Mucosa of gallbladder (tissue), 1 donor: ENCODE measurements at regions not wholly inside any gene's neighbourhood (a gene's known extent, or its start where the extent isn't known, plus 50 kb on each side); places are given as distances from the start of the nearest gene placed in this dataset.
A peak's percentile ranks its signal among the peaks of the same experiment; 100 is the strongest.
"Not testable (repeated sequence)": the region's sequence is repeated elsewhere in the genome, so short reads cannot be mapped to it uniquely, and the experiment has no call there.

Source experiments
- DNase-seq: peaks from one replicate; pipeline ENCODE4 v3.0.0-alpha.2; 2020; ENCODE audit warnings: low spot score
- donor health status: DM: no; HTN: no; CAD: no.

DNA sequence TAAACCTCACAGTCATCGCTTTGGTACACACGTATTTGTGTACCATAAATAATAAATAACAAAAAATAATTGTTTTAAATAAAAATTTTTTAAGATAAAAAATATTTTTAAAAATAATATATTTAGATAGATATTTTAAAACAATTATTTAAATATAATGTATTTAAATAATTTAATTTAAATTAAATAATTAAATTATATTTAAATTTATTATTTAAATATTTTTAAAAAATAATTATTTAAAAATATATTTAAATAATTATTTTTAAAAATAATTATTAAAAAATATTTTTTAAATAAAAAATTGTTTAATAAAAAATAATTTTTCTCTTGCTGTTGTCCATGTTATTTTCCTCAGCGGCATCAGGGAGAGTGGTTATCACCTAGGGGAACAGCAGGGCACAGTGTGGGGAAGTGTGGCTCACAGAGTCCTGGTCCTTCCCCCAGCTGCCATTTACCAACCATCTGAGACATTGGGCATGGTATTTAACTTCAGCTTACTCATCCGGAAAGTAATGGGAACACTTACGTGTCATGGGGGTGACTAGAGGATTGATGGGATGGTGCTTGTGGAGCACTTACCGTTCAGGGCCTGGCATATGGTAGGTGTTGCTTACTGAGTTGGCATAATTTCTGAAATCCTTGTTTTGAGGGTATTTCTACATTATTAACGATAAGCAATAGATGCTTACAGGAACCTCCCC lies 92.9 kb upstream of the TSPAN2 start:
- DNase-seq = no peak

- no peak for DNase-seq
These were observed 91.9 kb upstream of the TSPAN2 start for GRCh38 chr1:115181231-115181630.

DNA sequence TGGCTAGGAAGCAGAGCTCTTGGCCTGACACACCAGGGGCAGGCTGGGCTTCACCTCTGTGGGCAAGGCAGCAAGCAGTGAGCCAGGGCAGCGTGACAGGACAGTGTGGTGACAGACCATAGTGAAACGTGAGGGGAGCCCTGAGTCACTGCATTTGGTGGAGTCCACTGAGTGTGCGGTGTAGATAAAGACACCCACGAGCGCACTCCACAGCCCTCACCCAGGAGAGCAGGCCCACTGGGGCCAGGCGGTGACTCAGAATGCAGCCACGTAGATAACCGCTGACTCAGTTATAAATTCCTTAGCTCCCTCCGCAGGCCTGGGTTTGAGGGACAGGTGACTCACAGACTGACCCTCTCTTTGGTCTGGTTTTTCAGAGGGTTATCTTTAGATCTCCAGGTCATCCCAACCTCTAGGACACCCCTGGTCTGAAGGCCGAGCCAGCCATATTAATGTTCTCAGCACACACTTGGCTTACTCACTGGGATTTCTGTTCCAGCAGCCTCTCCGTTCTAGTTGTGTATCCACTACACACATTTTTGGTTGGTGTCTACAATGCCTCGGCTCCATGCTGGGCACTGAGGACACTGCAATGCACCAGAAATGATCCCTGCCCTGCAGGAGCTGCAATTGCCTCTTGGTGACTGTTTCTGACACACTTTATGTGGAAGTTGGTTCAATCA lies 90.2 kb upstream of the TSPAN2 start:
- DNase-seq = no peak

DNA sequence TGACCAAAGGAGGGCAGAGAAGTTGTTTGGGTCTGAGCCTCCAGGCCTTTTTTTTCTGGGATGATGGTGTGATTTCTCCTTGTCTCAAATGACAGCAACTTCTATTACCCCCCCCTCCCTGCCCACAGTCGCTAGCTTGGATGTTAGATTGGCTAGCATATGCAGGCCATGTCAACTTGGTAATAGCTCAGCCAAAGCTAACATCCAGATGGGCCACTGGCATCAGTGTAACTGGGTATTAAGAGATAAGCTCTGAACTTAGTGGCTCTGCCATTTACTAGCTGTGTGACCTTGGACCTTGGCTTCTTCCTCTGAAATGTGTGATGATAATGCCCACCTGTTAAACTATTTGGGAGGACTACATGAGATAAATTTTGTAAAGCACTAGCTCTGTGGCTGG lies 86.9 kb upstream of the TSPAN2 start:
- DNase-seq = no peak

- no peak for DNase-seq
These were observed 86.3 kb upstream of the TSPAN2 start for GRCh38 chr1:115175596-115175995.

DNA sequence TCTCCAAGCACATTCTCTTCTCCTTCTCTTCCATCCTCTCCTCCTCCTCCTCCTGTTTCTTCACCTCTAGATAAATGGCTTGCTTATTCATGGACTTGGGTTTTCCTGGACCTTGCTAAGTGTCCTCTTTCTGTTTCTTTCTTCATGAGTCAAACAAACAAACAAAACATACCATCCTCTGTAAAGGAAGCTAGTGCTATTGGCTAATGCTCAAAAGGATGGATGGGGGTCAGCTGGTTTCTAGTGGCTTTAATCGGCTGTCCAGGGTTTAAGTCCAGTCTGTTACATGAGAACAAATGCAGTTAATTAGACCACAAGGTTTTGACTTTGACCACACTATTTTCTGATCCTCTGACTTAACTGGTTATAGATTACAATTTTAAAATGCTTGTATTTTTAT lies 83.8 kb upstream of the TSPAN2 start:
- DNase-seq = no peak

- DNase-seq = no peak
These were observed 83.0 kb upstream of the TSPAN2 start for GRCh38 chr1:115172270-115172669.

DNA sequence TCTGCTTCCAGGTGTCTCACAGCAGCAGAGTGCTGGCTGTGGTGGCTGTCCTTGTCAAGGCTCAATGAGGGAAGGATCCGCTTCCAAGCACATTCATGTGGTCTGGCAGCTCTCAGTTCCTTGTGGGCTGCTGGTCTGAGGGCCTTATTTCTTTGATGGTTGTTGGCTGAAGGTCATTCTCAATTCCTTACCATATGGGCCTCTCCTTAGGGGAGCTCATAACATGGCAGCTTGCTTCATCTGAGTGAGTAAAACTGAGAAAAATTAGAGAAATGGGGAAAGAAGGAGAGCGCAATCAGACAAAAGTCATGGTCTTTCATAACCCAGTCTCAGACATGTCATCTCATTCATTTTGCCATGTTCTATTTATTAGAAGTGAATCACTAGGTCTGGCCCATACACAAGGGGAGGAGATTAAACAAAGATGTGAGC lies 81.7 kb upstream of the TSPAN2 start:
- DNase-seq = no peak

DNA sequence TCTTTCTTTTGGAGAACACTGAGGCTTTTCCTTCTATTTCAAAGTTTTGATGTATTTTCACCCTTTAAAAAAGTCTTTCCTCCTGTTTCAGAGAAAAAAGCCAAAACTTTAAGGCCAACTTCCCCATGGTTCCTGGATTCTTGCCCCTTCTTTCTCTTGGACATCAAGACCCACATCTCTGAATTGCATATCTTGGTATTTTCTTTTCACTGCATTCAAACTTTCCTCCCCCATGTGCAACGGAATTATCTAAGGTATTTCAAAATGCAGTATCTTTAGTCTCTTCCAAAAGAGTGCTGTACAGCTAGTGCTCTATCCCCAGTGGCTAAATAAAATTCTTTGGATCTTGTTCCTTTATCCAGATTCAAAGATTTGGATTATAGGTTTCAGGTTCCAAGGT lies 81.1 kb upstream of the TSPAN2 start:
- DNase-seq = no peak

DNA sequence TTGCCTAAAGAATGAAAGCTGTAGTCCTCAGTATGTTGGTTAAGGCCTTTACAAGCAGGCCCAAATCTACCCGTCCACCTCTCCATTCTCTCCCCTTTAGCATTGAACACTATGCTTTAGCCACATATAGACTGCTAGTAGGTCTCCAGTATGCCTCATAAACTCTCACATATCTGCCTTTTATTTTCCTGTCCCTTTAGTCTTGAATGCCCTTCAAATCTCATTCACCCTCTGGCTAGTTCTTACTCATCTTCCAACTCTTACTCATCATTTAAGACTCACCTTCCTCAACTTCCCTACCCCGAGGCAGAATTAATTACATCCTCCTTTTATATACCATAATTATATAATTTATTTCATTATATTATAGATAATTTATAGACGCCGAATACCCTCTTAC lies 78.7 kb upstream of the TSPAN2 start:
- DNase-seq = no peak

DNA sequence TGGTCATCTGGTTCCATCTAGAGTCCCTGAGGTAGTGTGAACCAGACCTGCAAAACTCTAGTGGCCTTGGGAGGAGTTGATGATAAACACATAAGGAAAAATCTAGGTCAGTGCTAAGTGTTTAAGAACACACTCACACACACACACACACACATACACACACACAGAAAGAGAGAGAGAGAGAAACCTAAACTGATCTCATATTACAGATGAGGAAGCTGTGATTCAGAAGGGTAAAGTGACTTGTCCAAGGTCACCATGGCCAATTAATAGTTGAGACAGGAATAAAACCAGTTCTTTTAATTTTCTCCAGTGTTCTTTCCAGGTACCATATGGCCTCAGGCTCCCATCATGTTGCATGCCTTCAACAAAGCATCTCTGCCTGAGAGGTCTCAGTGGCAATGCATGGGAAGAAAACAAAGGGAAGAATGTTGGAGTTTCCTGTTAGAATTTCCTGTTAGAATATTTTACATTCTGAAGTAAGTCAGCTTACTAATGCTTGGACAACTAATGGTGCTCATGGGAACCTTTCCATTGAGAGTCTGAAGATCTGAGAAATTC lies 77.3 kb upstream of the TSPAN2 start:
- no peak for DNase-seq

DNA sequence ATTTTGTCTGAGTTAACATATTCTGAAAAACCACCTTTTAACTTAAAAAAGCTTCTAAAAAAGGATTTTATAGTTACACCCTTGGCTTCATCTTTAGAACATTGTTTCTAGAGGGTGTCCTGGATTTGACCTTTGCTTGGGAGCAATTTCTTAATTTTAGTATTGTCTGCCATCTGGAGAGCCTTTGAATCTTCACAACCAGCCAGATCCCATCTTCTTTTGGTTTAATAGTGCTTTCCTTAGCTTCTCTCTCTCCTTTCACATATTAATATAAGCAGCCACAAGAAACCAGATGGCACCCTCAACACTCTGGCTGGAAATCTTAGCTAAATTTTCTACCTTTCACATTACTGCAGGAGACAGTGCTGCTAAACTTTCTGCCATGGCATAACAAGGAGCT lies 76.5 kb upstream of the TSPAN2 start:
- DNase-seq = no peak

- DNase-seq = no peak
These were observed 75.8 kb upstream of the TSPAN2 start for GRCh38 chr1:115164940-115165705.

- DNase-seq = peak; percentile 53
These were observed 75.2 kb upstream of the TSPAN2 start for GRCh38 chr1:115164484-115164883.

GRCh38 chr1:115160728-115161127 lies 71.4 kb upstream of the TSPAN2 start:
- no peak for DNase-seq

- DNase-seq = no peak
These were observed 70.7 kb upstream of the TSPAN2 start for GRCh38 chr1:115159958-115160357.

DNA sequence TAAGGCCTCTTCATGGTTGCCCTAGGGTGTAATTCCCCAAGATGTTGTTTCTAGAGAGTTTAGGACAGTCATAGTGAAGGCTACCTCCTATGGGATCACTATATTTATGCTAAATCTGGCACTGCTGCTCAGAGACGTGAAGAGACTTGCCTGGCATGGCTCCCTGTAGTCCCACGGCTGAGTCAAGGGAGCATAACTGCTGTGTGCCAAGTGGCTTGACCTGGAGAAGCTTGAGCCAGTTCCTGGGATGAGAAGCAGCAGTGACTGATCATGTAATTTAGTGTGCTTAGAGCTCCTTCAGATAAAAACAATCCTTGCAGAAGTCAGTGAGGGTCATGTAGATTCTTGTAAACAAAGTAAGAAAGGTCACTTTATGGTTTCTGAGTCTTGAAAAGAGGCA lies 68.9 kb upstream of the TSPAN2 start:
- no peak for DNase-seq

GRCh38 chr1:115156826-115157468 lies 67.6 kb upstream of the TSPAN2 start:
- no peak for DNase-seq

DNA sequence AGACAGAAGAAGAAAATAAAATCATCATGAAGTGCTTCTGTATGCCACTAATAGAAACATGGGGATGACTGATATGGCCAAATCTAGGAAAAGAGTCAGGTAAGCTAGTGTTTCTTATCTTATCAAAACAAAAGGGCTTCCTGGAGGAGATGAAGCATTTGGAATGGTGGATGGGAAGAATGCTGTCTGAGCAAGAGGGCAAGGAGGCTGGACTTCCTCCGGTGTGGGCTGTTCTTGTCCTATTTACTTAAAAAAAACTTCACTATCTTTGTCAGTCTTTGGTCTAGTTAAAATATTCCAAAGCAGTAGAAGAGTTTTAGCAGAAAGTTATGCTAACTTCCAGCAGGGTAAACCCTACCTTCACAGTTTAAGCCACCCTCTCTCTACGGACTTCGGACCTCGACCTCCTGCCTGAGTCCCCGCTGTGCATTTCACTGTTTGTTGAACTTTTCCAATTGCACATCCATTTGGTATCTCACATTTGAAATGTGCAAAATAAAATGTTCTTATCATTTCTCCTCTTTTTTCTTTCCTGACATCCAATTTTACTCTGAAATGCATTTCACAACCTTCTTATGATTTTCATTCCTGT lies 64.8 kb upstream of the TSPAN2 start:
- no peak for DNase-seq

GRCh38 chr1:115147928-115148327 lies 58.6 kb upstream of the TSPAN2 start:
- DNase-seq = not testable (repeated sequence)

GRCh38 chr1:115145226-115145625 lies 55.9 kb upstream of the TSPAN2 start:
- no peak for DNase-seq

GRCh38 chr1:115144176-115144575 lies 54.9 kb upstream of the TSPAN2 start:
- DNase-seq = no peak
